Natural killer cell treated with Interleukin-12 subunit alpha and Interleukin-12 subunit beta and Interleukin-15 and Interleukin-18, amount 100 ng/mL, for 72 hours (primary cell): ENCODE measurements at regions not wholly inside any gene's neighbourhood (a gene's known extent, or its start where the extent isn't known, plus 50 kb on each side); places are given as distances from the start of the nearest gene placed in this dataset.
"Not testable (repeated sequence)": the region's sequence is repeated elsewhere in the genome, so short reads cannot be mapped to it uniquely, and the experiment has no call there.

ENCODE experiments used
- ATAC-seq, 2 donors: fragments of 150-1000 bp; cut with Tn5 transposase in 1 of 2; sonication (Bioruptor Pico), chemical (Tn5 transposase) in 1 of 2; 2 replicates each; pipeline ENCODE4 v1.10.0; 2021
- DNase-seq: peaks from one replicate; pipeline ENCODE4 v3.0.0; 2022; ENCODE audit warnings: low spot score
- H3K27ac Mint-ChIP-seq, 2 donors: 1 replicate in 1 of 2; 2 replicates in 1 of 2; pipeline ENCODE4 v1.8.0; 2022; ENCODE audit warnings: mixed read lengths in 2 of 2, mild to moderate bottlenecking in 1 of 2, moderate library complexity in 1 of 2
- H3K27me3 Mint-ChIP-seq, 2 donors: 1 replicate in 1 of 2; 2 replicates in 1 of 2; pipeline ENCODE4 v1.8.0; 2022; ENCODE audit warnings: mixed read lengths in 2 of 2
- H3K36me3 Mint-ChIP-seq: one replicate; pipeline ENCODE4 v1.8.0; 2022; ENCODE audit warnings: mixed read lengths
- H3K4me1 Mint-ChIP-seq, 2 donors: 1 replicate in 1 of 2; 2 replicates in 1 of 2; pipeline ENCODE4 v1.8.0; 2022; ENCODE audit warnings: low read depth in 2 of 2, mixed read lengths in 2 of 2, mild to moderate bottlenecking in 1 of 2
- H3K4me3 Mint-ChIP-seq: one replicate; pipeline ENCODE4 v1.8.0; 2022; ENCODE audit warnings: mixed read lengths
- H3K9me3 Mint-ChIP-seq: 2 replicates; pipeline ENCODE4 v1.8.0; 2022; ENCODE audit warnings: mixed read lengths

DNA sequence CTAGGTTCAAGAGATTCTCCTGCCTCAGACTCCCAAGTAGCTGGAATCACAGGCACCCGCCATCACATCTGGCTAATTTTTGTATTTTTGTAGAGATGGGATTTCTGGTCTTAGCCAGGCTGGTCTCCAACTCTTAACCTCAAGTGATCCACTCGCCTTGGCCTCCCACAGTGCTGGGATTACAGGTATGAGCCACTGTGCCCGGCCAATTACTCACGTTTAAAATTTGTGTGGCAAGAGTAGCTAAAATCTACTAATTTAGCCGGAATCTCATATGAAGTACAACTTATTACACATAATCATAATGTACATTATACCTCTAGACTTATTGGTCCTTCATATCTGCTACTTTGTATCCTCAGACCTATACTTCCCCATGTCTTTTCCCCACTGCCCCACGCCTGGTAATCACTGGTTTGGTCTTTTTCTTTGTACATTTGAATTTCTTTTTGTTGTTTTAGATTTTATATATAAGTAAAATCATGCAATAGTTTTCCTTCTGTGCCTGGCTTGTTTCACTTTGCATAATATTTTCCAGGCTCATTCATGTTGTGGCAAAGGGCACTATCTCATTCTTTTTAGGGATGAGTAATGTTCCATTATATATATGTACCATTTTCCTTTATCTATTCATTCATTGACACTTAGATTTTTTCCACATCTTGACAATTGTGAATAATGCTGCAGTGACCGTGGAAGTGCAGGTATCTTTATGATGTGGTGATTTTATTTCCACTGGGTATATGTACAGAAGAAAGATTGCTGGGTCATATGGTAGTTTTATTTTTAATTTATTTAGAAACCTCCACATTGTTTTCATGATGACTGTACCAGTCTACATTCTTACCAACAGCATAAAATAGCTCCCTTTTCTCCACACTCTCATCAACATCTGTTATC is 605.0 kb upstream of the CBLB start:
- DNase-seq, result no peak
- Mint-ChIP-seq H3K36me3 (peaks cover 2% of the 10 kb centered on the region), H3K9me3 (peaks cover 7% of the 10 kb centered on the region), H3K4me1 (no peaks in the 10 kb centered on the region), H3K4me3 (no peak overlapping the region), H3K27me3 (no peaks in the 10 kb centered on the region), H3K27ac (no peak overlapping the region)
- peak in 1 of 2 donors; percentile 33 for ATAC-seq

DNA sequence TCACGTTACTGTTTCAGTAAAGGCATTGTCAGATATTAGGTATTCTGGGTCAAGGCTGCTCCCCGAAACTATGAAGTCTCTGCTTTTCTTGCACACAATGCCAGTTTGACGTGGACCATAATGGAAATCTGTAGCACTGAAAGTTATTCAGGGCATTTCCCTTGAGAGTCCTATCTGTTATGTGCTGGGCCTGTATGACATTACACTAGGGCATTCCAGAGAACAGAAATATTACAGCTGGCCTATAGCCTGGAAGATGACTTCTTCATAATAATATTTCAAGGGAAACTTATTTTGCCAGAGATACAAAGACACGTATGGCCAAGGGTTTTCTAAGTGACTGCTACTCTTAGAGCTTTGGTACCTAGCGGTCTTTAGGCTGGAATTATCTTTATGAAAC is 613.6 kb upstream of the CBLB start:
- Mint-ChIP-seq H3K27me3 (peaks cover 8 to 13% of the 10 kb centered on the region in 2 donors), H3K36me3 (peaks cover 17% of the 10 kb centered on the region), H3K4me3 (no peak overlapping the region), H3K9me3 (peaks cover 10% of the 10 kb centered on the region), H3K4me1 (no peaks in the 10 kb centered on the region), H3K27ac (no peak overlapping the region)
- ATAC-seq (no peak), DNase-seq (no peak)

DNA sequence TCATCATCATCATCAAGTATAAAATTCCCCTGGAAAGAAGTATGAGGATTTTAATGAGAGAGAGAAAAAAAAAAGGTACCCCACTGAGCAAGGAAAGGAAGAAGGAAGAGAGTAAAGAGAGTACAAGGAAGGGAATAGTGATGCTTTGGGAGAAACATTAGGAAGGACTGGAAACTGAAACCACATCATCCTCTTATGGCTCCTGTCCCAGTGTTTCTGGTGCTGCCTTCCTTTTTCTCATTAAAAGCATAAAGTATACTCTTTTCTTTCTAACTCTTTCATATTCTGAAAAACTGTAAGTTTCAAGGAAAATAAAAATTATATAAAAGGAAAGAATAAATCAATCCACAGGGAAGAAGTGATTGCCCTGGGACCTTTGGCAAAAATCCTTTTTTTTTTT is 616.4 kb upstream of the CBLB start:
- ATAC-seq, result no peak
- peaks cover 5% of the 10 kb centered on the region in 2 donors for H3K27me3 Mint-ChIP-seq
- no peak overlapping the region for H3K4me3 Mint-ChIP-seq

DNA sequence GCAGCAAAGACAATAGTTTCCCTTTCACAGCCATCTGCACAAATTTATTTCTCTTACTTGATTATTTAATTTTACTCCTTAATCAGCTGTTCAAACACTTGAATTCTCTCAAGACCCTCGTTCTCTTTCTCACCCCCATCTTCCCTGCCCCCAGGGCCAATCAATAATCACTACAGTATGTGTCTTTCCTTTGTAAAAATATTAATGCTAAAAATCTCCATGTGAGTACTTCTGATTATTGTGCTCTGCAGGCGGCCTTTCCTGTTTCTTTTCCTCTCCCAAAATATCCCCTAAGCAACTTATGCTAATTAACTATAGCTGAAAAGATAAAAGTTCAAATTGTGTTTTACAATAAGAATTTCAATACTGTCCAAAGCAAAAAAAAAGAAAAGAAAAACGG is 617.0 kb upstream of the CBLB start:
- H3K9me3 Mint-ChIP-seq, result no peaks in the 10 kb centered on the region
- H3K36me3 Mint-ChIP-seq, result peaks cover 4% of the 10 kb centered on the region
- ATAC-seq, result no peak
- H3K27me3 Mint-ChIP-seq, result peaks cover 5% of the 10 kb centered on the region in 2 donors
- H3K4me1 Mint-ChIP-seq, result no peaks in the 10 kb centered on the region
- no peak overlapping the region for H3K27ac Mint-ChIP-seq
- H3K4me3 Mint-ChIP-seq, result no peak overlapping the region
- no peak for DNase-seq

More for the DNA sequence above, 616.4 kb upstream of the CBLB start:
- no peak overlapping the region for H3K27ac Mint-ChIP-seq
- DNase-seq, result no peak
- H3K9me3 Mint-ChIP-seq, result no peaks in the 10 kb centered on the region
- peaks cover 4% of the 10 kb centered on the region for H3K36me3 Mint-ChIP-seq
- no peaks in the 10 kb centered on the region for H3K4me1 Mint-ChIP-seq

DNA sequence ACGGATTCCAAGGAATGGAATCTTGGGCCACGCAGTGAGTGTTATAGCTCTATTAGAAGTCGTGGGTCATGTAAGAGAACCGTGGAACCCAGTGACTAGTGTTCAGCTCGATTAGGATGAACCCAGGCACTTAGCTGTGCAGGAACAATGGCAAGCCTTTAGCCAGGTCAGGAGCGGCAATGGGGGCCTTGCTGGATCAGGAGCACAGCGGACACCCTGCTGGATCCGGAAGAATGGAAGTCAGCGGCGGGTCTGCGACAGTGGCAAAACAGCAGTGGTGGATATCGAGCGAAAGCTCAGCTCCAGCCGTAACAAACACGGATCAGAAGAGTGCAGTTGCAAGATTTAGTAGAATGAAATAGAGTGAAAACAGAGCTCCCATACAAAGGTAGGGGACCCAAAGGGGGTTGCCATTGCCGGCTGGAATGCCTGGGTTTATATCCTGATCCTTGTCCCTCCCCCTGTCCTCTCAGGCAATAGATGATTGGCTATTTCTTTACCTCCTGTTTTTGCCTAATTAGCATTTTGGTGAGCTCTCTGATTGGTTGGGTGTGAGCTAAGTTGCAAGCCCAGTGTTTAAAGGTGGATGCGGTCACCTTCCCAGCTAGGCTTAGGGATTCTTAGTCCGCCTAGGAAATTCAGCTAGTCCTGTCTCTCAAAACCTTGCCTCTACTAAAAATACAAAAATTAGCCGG is 618.3 kb upstream of the CBLB start:
- not testable (repeated sequence) for H3K4me3 Mint-ChIP-seq, DNase-seq, H3K9me3 Mint-ChIP-seq, H3K4me1 Mint-ChIP-seq, H3K27ac Mint-ChIP-seq, H3K27me3 Mint-ChIP-seq, H3K36me3 Mint-ChIP-seq, ATAC-seq

DNA sequence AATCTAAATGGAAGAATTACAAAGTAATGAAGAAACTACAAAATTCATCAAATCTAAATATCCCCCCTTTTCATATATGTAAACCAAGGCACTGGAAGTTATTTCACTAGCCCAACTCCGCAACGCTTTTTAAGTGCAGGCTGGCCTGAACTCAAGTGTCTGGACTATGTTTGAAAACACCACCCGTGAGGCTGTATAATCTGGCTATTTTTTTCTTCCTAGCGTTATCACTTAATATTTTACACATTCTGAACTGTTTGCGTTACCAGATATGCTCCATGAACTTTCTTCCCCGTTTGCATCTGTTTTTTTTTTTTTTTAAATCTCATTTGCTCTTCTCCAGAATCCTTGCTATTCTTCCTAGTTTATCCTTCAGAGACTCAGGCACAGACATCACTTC is 619.5 kb upstream of the CBLB start:
- no peak overlapping the region for H3K4me3 Mint-ChIP-seq
- H3K4me1 Mint-ChIP-seq, result no peaks in the 10 kb centered on the region
- peaks cover 5% of the 10 kb centered on the region in 2 donors for H3K27me3 Mint-ChIP-seq
- DNase-seq, result no peak
- H3K9me3 Mint-ChIP-seq, result no peaks in the 10 kb centered on the region
- no peak overlapping the region for H3K27ac Mint-ChIP-seq
- ATAC-seq, result no peak
- H3K36me3 Mint-ChIP-seq, result peaks cover 4% of the 10 kb centered on the region

DNA sequence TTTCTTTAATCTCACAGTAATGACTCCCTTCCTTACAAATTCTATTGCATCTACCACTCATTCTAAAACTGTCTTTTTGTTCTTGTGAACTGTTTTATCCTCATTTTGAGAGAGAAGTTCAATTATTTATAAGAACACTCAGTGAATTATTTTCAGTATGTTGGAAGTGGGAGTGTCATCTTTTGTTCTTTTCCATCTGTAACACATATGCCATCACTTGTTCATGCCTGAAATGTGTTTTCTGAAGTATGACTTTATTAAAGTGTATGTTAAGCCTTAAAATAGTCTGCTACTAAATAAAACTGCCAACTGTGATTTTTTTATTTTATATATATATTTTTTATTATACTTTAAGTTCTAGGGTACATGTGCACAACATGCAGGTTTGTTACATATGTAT is 623.0 kb upstream of the CBLB start:
- H3K4me1 Mint-ChIP-seq, result no peaks in the 10 kb centered on the region
- H3K27me3 Mint-ChIP-seq, result peaks cover 0 to 2% of the 10 kb centered on the region in 2 donors
- H3K36me3 Mint-ChIP-seq, result no peaks in the 10 kb centered on the region
- no peak for DNase-seq
- H3K9me3 Mint-ChIP-seq, result no peaks in the 10 kb centered on the region
- no peak overlapping the region for H3K4me3 Mint-ChIP-seq
- no peak for ATAC-seq
- H3K27ac Mint-ChIP-seq, result no peak overlapping the region

DNA sequence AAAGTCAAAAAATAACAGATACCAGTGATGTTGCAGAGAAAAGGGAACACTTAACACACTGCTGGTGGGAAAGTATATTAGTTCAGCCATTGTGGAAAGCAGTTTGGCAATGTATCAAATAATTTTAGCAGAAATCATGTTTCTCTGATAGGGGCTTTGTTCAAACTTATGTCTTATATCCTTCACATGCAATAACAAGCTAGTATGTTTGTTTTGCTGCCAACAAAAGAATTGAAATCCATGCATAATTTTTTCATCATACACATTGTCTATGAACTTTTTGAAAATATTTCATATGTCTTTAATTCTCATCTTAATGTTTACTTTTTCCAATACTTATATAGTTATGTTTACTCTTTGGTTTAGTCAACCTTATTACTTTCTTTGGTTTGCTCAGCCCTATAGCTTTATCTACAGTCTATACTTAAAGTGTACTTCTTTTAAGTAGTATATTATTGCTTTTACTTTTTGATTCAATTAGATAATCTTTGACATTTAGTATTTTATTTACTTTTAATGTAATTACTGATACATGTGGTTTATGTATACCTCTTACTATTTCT is 639.6 kb upstream of the CBLB start:
- Mint-ChIP-seq H3K4me1 (no peaks in the 10 kb centered on the region), H3K4me3 (no peak overlapping the region), H3K27me3 (no peaks in the 10 kb centered on the region), H3K27ac (no peak overlapping the region), H3K36me3 (no peaks in the 10 kb centered on the region), H3K9me3 (no peaks in the 10 kb centered on the region)
- ATAC-seq (no peak), DNase-seq (no peak)

DNA sequence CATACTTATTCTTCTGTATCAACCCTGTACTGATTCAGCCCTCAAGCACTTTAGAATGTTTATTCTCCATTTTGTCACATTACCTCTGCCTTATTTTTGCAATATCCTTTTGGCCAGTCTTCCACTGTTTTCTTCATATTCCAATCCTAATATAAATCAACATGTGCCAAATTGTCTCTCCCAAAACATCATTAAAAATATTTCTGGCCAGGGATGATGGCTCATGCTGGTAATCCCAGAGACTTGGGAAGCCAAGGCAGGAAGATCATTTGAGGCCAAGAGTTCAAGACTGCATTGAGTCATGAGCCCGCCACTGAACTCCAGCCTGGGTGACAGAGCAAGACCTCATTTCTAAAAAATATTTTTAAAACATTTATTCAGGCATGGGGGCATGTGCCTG is 641.4 kb upstream of the CBLB start:
- Mint-ChIP-seq H3K9me3 (no peaks in the 10 kb centered on the region), H3K27ac (no peak overlapping the region), H3K36me3 (no peaks in the 10 kb centered on the region), H3K4me1 (no peaks in the 10 kb centered on the region), H3K4me3 (no peak overlapping the region), H3K27me3 (no peaks in the 10 kb centered on the region)
- no peak for DNase-seq
- ATAC-seq, result no peak

DNA sequence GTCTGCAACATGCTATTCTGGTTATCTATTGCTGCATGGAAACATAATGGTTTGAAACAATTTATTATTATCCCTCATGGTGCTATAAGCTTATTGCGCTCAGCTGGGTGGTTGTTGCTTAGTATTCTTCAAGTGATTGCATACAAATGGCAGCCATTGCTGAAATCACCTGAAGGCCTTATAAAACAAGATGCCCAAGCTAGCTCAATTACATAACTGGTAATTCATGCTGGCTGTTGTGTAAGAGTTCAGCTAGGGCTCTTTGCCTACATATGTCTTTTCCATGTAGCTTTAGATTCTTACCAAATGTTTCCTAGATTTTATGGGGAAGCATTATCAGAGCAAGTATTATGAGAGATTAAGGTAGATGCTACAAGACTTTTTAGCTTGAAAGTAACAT is 644.0 kb upstream of the CBLB start:
- ATAC-seq, result no peak
- Mint-ChIP-seq H3K36me3 (no peaks in the 10 kb centered on the region), H3K9me3 (no peaks in the 10 kb centered on the region), H3K27me3 (no peaks in the 10 kb centered on the region), H3K4me3 (no peak overlapping the region), H3K27ac (no peak overlapping the region), H3K4me1 (no peaks in the 10 kb centered on the region)
- DNase-seq, result no peak

DNA sequence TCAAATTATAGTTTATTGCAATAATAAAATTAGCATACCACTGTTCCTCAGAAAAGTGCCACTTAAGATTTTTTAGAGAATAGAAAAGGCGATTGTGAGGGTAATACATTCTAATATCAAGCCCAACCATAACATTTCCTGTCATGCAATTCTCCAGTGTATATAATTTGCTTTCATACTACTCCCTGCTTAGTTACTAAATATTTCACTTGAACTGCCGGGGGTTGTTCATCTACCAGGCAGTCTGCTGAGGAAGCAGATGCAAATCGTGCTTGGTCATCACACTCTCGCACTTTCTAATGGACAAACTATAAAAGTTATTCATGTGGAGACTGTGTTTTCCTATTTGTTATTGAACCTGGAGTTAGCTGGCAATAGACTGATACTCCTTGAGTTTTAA is 645.6 kb upstream of the CBLB start:
- Mint-ChIP-seq H3K27ac (no peak overlapping the region), H3K27me3 (no peaks in the 10 kb centered on the region), H3K4me1 (no peaks in the 10 kb centered on the region), H3K36me3 (no peaks in the 10 kb centered on the region), H3K4me3 (no peak overlapping the region), H3K9me3 (no peaks in the 10 kb centered on the region)
- ATAC-seq, result no peak
- DNase-seq, result no peak

DNA sequence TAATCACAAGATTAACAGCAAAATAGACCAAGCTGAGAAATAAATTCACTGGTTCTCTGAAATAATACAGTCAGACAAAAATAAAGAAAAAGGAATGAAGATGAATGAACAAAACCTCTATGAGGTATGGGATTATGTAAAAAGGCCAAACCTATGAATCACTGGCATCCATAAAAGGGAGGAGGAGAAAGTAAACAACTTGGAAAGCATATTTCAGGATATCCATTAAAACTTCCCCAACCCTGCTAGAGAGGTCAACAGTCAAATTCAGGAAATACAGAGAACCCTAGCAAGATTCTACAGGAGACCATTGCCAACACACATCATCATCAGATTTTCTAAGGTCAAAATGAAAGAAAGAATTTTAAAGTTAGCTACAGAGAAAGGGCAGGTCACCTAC is 649.7 kb upstream of the CBLB start:
- Mint-ChIP-seq H3K4me1 (no peaks in the 10 kb centered on the region), H3K27ac (no peak overlapping the region), H3K27me3 (peaks cover 0 to 3% of the 10 kb centered on the region in 2 donors), H3K9me3 (no peaks in the 10 kb centered on the region), H3K4me3 (no peak overlapping the region), H3K36me3 (no peaks in the 10 kb centered on the region)
- DNase-seq (no peak), ATAC-seq (no peak)

DNA sequence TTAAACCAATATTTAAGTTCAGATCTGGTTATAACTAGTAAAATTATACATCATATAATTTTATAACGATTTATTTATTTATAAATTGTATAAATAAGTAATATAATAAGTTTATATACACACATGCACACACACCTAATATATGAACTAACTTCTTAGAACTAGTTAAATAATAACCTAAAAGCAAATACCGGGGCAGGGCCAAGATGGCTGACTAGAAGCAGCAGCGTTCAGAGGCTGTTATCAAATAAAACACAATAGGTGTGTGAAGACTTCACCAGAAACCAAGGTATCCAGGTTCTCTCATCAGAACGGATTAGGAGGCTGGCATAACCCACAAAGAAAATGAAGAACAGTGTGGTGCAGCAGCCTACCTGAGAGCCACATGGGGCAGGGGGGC is 653.6 kb upstream of the CBLB start:
- Mint-ChIP-seq H3K36me3 (peaks cover 16% of the 10 kb centered on the region), H3K27me3 (peaks cover 0 to 5% of the 10 kb centered on the region in 2 donors), H3K27ac (no peak overlapping the region), H3K4me3 (no peak overlapping the region), H3K9me3 (peaks cover 2% of the 10 kb centered on the region), H3K4me1 (peaks cover 0 to 4% of the 10 kb centered on the region in 2 donors)
- no peak for ATAC-seq
- DNase-seq, result no peak

DNA sequence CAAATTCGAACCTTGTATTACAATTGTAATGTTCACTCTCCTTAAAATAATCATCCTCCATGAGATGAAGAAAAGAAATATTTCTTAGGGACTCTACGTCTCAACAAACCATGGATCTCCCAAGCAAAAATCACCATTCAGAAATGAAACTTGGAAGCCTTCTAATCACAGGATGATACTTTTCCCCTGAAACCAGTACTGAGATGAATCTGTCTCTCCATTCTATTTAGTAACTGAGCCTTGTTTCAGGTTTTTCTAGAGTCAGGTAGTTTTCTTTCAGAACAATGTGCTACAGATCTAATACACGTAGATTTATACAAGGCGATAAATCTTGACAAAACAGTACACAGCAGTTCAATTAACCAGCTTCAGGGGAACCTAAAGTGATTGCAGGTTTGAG is 660.1 kb upstream of the CBLB start:
- H3K9me3 Mint-ChIP-seq, result peaks cover 6% of the 10 kb centered on the region
- peaks cover 8 to 13% of the 10 kb centered on the region in 2 donors for H3K4me1 Mint-ChIP-seq
- peaks cover 0 to 3% of the 10 kb centered on the region in 2 donors for H3K27me3 Mint-ChIP-seq
- ATAC-seq (no peak), DNase-seq (no peak)
- no peak overlapping the region for H3K27ac Mint-ChIP-seq
- no peak overlapping the region for H3K4me3 Mint-ChIP-seq
- H3K36me3 Mint-ChIP-seq, result peaks cover 33% of the 10 kb centered on the region
